Mucosa of gallbladder (tissue), 1 donor: ENCODE measurements at regions not wholly inside any gene's neighbourhood (a gene's known extent, or its start where the extent isn't known, plus 50 kb on each side); places are given as distances from the start of the nearest gene placed in this dataset.

Experiments used
- DNase-seq: peaks from one replicate; pipeline ENCODE4 v3.0.0-alpha.2; 2020; ENCODE audit warnings: low spot score
- donor health status: DM: no; HTN: no; CAD: no.

DNA sequence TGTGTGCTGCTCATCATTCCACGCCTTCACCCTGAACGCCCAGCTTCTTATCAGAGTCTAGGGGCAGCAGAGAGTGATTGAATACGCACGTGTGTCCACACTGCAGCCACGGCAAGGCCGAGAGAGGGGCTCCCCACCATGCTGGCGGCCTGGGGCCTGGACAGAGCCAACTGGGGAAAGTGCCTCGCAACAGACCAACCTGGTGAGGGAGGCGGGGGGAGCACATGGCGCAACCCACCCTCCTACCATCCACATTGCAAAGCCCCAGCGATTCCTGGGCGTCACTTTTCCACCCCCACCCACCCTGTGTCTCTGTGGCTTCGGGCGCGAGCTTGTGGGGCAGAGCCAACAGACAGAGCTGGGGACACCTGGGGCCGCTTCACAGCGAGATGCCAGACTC, 66.4 kb upstream of the DUSP22 start:
- DNase-seq: no peak

DNA sequence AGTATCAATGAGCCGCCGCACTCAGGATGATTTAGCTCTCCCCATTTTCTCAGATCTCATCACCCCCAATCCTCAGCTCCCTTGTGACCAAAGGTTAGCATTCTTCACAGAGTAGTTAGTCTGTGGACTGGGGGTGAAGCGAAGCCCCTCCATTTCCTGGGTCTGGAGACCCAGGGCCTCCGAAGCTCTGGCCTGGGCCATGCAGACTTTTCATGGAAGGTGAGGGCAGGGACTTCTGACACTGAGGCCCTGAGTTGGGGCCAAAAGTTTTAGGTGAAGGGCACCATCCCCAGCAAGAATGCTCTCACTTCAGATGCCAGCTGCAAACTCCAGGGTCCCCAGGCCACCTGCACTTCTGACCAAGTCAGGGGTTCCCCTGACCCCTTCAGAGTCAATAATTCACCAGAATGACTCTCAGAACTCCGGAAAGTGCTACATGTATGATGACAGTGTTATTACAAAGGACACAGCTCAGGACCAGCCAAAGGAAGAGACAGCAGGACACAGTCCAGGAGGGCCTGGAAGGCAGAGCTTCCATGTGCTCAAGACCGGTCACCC, 65.7 kb upstream of the DUSP22 start:
- DNase-seq: no peak

GRCh38 chr6:227074-227782, 65.1 kb upstream of the DUSP22 start:
- DNase-seq: no peak

DNA sequence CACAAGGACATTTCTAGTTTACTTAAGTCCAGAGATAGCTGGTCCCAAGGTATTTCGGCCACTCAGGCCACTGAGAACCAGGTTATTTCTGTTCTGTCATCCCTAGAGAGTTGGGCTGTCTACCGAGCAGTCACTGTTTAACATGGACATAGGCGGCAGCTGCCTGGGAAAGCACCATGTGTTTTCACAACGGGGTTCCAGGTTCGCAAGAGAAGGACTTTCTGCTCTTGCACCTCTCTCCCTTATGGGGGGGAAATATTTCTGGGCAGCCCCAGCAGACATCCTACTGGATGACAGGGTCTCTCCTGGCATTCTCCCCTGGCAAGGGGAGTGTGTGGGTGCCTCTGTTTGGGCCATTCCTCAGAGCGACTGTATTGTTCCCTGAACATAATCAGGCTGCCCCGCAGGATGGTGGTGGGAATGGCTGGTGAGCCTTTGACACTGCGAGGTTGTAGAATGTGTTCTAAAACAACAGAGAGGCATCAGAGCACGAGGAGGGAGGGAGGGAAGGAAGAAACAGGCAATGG, 64.4 kb upstream of the DUSP22 start:
- no peak for DNase-seq

GRCh38 chr6:228881-229651, 63.2 kb upstream of the DUSP22 start:
- DNase-seq: no peak

DNA sequence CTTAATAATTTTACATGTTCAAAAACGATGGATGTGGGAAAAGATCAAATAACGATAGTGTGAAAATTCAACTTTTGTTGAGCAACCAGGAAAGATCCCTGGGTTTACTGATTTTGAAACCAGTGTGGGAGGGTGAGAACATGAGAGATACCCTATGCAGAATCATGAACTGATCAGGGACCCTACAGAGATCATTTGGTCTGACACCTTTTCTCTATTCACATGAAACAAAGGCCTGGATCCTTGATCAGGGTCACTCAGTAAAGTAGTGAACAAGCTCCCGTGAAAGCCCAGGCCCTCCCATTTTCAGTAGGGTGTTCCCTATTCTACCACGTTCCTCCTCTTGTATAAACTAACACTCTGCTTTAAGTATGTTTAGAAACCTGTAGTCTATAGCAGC, 60.5 kb upstream of the DUSP22 start:
- DNase-seq: no peak

GRCh38 chr6:232982-233640, 59.2 kb upstream of the DUSP22 start:
- DNase-seq: no peak

- DNase-seq: no peak
Observed at GRCh38 chr6:234706-235372, 57.4 kb upstream of the DUSP22 start.

- DNase-seq: no peak
Observed at GRCh38 chr6:235763-236360, 56.4 kb upstream of the DUSP22 start.

DNA sequence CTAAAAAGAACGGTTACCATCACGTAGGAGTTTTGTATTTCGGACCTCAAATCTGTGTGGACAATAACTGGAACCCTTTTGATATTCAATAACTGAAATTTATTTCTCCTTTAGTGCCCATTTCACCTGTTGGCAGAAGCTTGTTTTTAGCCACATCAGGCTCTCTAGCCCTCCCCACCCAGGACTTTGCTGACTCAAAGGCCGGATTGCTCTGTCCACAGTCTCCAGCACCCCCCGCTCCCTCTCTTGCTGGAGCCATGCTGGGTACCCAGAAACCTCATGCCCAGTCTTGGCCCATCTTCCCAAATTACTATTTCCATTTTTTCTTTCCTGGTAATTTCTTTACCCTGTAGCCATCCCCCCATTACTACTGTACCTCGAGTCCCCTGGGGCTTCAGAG, 55.8 kb upstream of the DUSP22 start:
- DNase-seq: no peak

GRCh38 chr6:240151-240550, 52.1 kb upstream of the DUSP22 start:
- no peak for DNase-seq

DNA sequence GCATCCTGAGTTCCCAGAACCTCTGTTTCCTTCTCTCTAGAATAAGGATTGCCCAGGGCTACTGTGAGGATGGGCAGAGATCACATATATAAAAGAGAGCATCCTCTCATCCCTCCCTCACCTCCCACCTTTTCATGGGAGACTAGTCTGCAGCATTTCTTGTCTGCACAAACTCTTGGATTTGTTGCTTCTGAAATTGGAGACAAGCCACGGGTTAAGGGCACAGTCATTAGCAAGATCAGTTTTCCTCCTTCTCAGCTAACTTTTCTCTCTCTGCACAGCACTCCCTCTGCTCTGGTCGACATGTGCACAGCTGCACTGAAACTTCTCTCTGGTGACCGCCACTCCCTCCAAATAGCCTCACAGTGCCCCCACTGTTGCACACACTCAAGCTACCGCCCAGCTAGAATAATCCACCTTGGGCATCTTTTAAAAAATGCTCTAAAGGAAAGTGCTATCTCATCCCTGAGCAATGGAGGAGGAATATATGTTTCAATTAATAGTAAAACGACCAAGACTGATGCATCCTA, 50.9 kb upstream of the DUSP22 start:
- no peak for DNase-seq
